ENCODE measurements at regions not wholly inside any gene's neighbourhood (a gene's known extent, or its start where the extent isn't known, plus 50 kb on each side); places are given as distances from the start of the nearest gene placed in this dataset.
A peak's percentile ranks its signal among the peaks of the same experiment; 100 is the strongest.

DNA sequence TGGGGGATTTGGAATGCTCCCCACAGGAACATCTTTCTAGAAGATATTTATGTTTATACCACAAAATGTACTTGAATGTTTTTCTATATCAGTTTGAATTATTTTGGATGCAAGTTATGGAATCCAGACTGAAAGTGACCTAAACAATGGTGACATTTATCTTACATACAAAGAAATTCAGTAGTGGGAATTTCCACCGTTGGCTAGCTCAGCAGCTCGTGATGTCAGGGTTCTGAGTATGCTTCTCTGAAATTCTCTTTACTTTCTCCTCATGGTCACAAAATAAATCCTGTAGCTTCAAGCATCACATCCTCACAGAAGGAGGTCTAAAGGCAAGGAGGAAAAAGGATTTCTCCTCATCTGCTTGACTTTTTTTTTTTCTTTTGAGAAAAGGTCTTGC is 105.3 kb downstream of the AKAIN1 start:
- intact Hi-C loops (cut with DNase I), result no loop called here
- no peaks in the 10 kb centered on the region for H3K27me3 ChIP-seq
- WGBS, 2 donors, result 77 to 81% methylated on average over 2 of the region's 2 CpGs
- no peak overlapping the region for H3K4me3 ChIP-seq (replicated peaks in 1 of 3)
- no peak for TF ChIP-seq POLR2A (IDR thresholded peaks at IDR 0.05)
- no peak overlapping the region for H3K27ac ChIP-seq
- no peaks in the 10 kb centered on the region for H3K36me3 ChIP-seq
- H3K9me3 ChIP-seq, result no peaks in the 10 kb centered on the region
- DNase-seq, result no peak
- no peaks in the 10 kb centered on the region for H3K4me1 ChIP-seq

DNA sequence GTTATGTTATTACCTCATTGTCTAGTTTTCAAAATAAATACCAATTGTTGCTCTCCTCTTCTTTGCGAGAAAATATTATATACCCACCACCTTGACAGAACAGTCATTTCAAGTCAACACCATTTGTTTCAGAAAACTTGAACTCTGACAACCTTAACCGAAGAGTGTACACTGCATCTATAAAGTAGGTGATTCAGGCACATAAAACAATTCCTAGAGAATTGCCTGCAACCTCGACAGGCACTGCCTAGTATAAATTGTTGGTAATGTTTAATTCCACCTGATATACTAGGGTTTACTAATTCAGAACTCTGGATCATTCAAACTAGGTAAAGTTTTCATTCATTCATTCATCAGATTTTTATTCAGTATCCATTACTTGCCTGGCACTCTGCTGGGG is 121.8 kb downstream of the AKAIN1 start:
- H3K27ac ChIP-seq, result no peak overlapping the region
- H3K27me3 ChIP-seq, result no peaks in the 10 kb centered on the region
- 67 to 80% methylated on average over 3 of the region's 3 CpGs for WGBS, 2 donors
- H3K36me3 ChIP-seq, result no peaks in the 10 kb centered on the region
- intact Hi-C loops (cut with DNase I), result no loop called here
- TF ChIP-seq, protein P1, sequence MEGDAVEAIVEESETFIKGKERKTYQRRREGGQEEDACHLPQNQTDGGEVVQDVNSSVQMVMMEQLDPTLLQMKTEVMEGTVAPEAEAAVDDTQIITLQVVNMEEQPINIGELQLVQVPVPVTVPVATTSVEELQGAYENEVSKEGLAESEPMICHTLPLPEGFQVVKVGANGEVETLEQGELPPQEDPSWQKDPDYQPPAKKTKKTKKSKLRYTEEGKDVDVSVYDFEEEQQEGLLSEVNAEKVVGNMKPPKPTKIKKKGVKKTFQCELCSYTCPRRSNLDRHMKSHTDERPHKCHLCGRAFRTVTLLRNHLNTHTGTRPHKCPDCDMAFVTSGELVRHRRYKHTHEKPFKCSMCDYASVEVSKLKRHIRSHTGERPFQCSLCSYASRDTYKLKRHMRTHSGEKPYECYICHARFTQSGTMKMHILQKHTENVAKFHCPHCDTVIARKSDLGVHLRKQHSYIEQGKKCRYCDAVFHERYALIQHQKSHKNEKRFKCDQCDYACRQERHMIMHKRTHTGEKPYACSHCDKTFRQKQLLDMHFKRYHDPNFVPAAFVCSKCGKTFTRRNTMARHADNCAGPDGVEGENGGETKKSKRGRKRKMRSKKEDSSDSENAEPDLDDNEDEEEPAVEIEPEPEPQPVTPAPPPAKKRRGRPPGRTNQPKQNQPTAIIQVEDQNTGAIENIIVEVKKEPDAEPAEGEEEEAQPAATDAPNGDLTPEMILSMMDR (IDR thresholded peaks at IDR 0.05), result no peak
- no peaks in the 10 kb centered on the region for H3K4me1 ChIP-seq
- no peak overlapping the region for H3K4me3 ChIP-seq (replicated peaks in 1 of 3)
- H3K9me3 ChIP-seq, result no peaks in the 10 kb centered on the region
- no peak for DNase-seq

DNA sequence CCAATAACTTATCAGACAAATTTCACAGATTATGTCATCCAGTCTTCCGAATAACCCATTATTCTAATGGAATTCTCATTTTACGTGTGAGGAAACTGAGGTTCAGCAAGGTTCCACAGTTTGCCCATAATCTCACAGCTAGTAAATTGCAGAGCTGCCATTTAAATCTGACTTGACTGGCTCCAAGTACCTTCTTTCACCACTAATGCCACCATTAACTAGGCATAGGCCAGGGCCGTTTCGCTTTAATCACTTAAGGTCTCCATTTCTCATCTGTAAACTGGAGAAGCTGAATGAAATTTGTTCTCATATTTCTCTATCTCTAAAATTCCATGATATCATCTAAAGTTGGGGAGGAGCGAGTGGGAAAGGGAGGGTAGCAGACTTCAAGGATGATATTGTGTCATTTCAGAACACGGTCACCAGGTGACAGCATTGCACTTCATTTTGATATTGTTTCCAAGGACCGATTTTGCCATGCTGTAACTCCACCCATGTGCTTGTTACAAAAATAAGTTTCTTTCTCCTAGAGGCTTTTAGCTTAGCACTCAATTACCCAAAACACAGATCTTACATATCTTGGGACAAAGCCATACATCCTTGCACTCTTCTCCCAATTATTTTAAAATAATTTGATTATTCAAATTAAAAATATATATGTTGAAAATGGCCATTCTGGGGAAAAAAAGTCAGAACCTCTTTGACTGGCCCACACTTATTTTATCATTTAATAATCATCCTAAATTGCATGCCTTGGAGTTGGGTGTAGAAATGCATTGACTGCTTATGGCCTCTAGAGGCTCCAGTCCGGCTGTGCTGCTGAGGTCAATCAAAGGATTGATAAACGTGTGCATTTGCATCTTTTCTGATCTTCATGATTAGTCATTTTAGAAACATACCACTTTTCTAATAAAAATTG is 123.8 kb downstream of the AKAIN1 start:
- intact Hi-C loops (cut with DNase I), result no loop called here
- TF ChIP-seq, protein P1 (IDR thresholded peaks at IDR 0.05), result peak in 3 of 6 experiments; percentile 18 to 22 (median 20)
- TF ChIP-seq POLR2A (IDR thresholded peaks at IDR 0.05), result no peak
- H3K4me3 ChIP-seq (replicated peaks in 1 of 3), result no peak overlapping the region
- H3K9me3 ChIP-seq, result no peaks in the 10 kb centered on the region
- no peaks in the 10 kb centered on the region for H3K4me1 ChIP-seq
- H3K27ac ChIP-seq, result no peak overlapping the region
- 40% methylated on average over 9 of the region's 9 CpGs for WGBS, 2 donors
- DNase-seq, result no peak
- no peaks in the 10 kb centered on the region for H3K27me3 ChIP-seq
- no peaks in the 10 kb centered on the region for H3K36me3 ChIP-seq

GRCh38 chr18:5068851-5069250 is 128.2 kb downstream of the AKAIN1 start:
- no peaks in the 10 kb centered on the region for H3K9me3 ChIP-seq
- no peaks in the 10 kb centered on the region for H3K36me3 ChIP-seq
- no peaks in the 10 kb centered on the region for H3K4me1 ChIP-seq
- H3K27ac ChIP-seq, result no peak overlapping the region
- H3K27me3 ChIP-seq, result no peaks in the 10 kb centered on the region
- H3K4me3 ChIP-seq (replicated peaks in 1 of 3), result no peak overlapping the region
- no peak for DNase-seq
- TF ChIP-seq, protein P1 (IDR thresholded peaks at IDR 0.05), result no peak
- no peak for TF ChIP-seq POLR2A (IDR thresholded peaks at IDR 0.05)
- intact Hi-C loops (cut with DNase I), result no loop called here
- WGBS, 2 donors, result 83 to 84% methylated on average over 3 of the region's 3 CpGs

- 98 to 100% methylated on average over 2 of the region's 2 CpGs for WGBS, 2 donors
- no peak for TF ChIP-seq POLR2A (IDR thresholded peaks at IDR 0.05)
- TF ChIP-seq, protein P1 (IDR thresholded peaks at IDR 0.05), result no peak
- intact Hi-C loops (cut with DNase I), result no loop called here
- Histone ChIP-seq H3K4me1 (no peaks in the 10 kb centered on the region), H3K4me3 (replicated peaks in 1 of 3) (no peak overlapping the region), H3K27me3 (no peaks in the 10 kb centered on the region), H3K27ac (no peak overlapping the region), H3K9me3 (no peaks in the 10 kb centered on the region), H3K36me3 (no peaks in the 10 kb centered on the region)
- no peak for DNase-seq
Observed at GRCh38 chr18:5066380-5066977, 130.6 kb downstream of the AKAIN1 start.
